ENCODE measurements at regions not wholly inside any gene's neighbourhood (a gene's known extent, or its start where the extent isn't known, plus 50 kb on each side); places are given as distances from the start of the nearest gene placed in this dataset.
"Not testable (repeated sequence)": the region's sequence is repeated elsewhere in the genome, so short reads cannot be mapped to it uniquely, and the experiment has no call there.

DNA sequence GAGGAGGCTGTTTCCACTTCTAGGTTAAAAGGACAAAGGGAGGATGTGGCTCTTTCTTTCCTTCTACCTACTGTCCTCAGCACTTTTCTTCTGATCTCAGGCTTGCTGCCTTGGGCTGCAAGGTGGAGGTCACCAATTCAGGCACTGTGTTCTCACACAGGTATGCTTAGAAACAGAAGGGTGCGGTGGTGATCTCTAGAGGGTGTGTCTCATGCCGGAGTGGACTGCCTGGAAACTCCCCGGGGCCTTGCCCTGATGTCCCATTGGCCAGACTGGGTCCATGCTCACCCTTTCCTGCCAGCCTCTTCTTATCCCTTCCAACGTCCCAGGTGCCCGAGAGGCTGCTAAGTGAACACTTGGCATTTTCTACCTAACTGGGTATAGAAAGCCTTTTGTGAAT lies 1197.6 kb downstream of the AACS start:
- DNase-seq (ENCODE audit: low spot score) = no peak

DNA sequence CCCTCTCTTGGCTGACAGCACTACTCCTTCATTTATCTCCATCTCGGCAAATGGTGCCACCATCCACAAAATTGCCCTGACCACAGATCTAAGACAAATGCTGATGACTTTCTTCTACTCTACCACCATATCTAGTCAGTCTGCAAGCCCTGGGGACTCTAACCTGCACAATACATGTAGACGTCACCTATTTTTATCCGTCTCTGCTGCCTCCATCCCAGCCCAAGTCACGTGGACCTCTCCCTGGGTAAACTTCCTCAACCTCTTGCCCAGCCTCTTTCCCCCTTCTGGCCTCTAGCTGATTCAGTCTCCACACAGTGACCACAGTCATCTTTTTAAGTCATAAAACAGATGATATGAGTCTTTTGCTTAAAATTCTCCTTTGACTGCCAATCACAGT lies 1203.0 kb downstream of the AACS start:
- DNase-seq (ENCODE audit: low spot score) = no peak

DNA sequence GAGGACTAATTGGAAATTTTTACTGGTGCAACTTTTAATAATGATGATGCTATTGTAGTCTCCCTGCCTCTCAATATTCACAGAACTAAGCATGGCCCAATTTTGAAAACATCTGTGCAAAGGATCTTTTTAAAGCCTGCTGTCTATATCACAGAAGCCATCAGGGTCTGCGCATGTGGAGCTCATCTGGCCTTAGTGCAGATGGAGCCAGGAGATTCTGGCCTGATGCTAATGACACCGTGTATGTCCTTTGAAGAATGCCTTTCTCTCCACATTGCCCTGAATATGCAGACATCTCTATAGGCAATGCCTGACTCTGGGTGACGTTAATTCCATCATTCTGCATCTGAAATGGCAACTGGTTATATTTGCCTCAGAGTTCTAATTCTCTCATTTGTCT lies 1205.9 kb downstream of the AACS start:
- no peak for DNase-seq (ENCODE audit: low spot score)

DNA sequence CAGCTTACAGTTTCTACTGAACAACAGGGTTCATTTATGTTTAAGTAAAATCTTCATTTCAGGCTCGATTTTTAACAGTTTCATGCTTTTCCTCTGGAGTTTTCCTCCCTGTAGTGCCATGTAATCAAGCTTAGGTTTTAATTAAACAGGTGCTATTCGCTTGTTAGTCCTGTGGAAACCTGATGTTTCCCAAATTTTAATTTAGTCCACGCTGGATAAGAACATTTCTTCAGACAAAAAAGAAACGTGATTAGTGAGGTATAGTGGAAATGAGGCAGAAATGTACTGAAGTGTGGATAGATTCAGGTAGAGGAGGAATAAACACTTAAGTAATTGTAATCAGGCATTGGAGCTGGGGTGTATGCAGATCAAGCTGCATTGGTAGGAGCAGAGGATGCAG lies 1217.5 kb downstream of the AACS start:
- DNase-seq (ENCODE audit: low spot score) = no peak

DNA sequence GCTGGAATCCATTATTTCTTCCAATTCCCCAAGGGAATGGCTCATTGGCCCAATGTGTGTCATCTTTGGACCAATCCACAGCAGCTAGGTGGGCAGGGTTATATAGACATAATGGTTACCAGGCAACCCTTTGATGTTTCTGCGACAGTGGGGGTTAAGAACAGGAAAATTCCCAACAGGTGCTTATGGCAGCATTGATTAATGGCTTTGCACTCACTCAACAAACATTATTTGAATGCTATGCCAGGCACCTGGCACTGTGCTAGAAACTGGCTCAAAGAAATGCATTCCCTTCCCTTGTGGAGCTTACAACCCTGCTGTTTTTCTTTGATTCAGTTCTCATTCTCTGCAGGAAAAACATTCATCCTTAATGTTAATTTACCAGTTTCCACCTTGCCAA lies 1221.0 kb downstream of the AACS start:
- no peak for DNase-seq (ENCODE audit: low spot score)

GRCh38 chr12:126290456-126290855 lies 1225.2 kb downstream of the AACS start:
- no peak for DNase-seq (ENCODE audit: low spot score)

DNA sequence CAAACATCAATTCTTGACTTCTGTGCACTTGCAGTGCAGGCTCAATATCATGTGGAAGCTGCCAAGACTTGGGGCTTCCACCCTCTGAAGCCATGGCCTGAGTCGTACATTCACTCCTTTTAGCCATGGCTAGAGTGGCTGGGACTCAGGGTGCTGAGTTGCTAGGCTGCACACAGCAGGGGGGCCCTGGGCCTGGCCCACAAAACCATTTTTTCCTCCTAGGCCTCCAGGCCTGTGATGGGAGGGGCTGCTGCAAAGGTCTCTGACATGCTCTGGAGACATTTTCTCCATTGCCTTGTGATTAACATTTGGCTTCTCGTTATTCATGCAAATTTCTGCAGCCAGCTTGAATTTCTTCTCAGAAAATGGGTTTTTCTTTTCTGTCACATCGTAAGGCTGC lies 1226.8 kb downstream of the AACS start:
- DNase-seq (ENCODE audit: low spot score) = not testable (repeated sequence)

DNA sequence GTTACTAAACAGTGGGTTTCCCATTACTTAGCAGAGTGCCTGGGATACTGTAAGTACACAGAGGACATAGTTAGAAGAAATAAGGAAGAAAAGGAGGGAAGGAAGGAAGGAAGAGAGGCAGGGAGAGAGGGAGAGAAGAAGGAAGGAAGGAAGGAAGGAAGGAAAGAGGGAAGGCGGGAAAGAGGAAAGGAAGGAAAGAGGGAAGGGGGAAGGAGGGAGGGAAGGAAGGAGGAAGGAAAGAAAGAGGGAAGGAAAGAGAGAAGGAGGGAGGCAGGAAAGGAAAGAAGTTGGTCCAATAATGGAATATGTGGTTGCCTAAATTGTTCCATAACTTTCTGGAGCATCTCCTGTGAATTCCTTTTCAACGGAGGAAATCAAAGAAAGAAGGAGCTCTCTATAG lies 1230.4 kb downstream of the AACS start:
- DNase-seq (ENCODE audit: low spot score) = no peak

DNA sequence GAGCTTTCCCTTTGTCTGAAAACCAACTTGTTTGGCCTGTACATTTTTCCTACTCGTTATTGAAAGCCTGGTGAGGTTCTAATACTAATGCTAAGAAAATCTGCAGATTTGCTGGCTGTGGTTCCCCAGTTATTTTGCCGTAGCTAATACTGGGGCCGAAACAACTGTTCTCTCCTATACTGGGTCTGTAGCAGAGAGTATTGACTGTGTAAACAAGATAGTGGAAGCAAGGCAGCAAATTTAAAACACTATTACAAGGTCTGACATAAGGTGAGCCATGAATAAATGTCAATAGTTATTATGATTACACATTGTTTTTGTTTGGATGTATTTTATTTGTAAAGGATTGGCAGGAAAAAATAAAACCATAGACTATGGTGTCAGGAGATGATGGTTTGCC lies 1244.0 kb downstream of the AACS start:
- DNase-seq (ENCODE audit: low spot score) = no peak

DNA sequence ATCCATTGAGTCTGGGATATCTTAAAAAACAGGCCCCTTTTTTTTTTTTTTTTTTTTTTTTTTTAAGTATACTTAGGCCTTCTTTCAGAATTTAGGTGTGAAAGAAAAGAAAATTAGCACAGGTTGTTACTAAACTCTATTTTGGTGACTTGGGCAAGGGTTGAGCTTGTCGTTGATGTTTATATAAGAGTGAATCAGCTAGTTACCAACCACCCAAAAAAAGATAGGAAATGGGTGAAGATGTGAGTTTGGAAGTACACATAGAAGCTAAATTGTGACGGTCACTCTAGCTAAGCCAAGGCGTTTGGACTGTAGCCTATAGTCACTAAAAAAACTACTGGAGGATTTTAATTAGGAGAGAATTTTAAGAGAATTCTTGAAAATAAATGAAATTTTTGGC lies 1247.2 kb downstream of the AACS start:
- DNase-seq (ENCODE audit: low spot score) = no peak

DNA sequence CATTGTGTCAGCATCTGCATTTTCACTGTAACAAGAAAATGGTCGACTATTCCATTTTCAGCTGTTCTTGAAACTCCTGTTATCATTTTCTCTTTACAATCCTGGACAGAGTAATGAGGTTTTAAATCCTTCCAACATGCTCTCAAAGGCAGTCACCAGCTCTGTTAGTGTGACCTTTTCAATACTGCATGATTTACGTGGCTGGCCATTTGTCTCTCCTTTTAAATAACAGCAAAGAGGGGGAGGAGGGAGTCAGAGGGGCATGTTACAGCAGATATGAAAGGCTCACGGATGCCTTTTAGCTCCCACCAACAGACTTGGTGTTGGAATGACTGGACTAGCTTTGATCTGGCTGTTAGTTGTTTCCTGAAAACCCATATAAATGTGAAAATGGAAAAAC lies 1251.2 kb downstream of the AACS start:
- DNase-seq (ENCODE audit: low spot score) = no peak

DNA sequence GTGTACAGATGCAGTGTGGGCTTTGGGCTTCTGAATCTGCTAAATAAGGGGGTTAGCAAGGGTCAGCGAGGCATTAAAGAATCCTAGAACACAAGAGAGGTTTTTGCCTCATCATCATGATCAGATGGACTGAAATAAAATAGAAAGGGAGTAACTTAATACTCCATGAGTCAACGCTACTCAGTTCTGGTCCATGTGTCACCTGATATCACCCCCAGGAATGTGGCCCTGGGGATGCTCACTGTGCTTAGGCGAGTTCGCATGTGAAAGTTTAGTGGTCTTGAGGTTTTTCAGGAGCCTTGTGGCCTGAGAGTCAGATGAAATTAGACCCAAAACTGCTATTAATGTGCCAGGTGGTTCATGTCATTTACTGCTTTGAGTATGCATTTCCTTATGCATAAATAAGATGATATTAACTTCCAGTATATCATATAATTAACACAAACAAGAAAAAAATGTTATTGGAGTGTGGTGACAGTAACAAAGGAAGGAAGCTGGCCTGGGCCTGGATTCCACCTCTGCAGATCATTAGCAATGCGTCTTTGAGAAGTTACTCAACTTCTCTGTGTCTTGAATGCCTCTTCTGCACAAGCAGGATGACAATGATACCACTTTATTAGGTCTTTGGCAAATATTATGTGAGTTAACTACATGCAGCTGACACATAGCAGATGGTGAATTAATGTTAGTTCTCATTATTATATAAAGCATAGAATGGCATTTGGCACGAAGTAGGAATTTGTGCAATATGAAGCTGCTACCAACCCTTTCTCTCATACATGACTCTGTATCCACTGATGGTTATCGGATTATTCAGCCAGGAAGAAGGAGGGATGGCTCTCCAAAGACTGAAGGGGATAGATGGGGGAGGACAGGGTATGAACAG lies 1272.6 kb downstream of the AACS start:
- DNase-seq (ENCODE audit: low spot score) = no peak

DNA sequence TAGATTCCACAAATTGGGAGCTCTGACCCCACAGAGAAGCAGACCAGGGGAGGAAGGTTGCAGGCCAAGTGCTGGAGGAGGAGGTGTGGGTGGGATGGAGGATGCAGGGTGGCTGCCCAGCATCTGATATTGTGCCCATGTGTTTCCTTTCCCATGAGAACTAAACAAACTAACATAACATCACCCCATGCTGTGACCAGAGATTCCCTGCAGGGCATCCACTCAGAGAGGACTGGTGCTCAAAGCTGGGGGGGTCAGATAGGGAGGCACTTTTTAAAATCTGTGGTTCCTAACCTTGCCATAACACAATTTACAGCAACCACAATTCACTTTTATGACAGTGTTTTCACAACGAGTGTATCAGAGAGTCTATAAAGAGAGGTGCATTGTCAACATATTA lies 1277.6 kb downstream of the AACS start:
- DNase-seq (ENCODE audit: low spot score) = no peak

- no peak for DNase-seq (ENCODE audit: low spot score)
These were observed 1278.1 kb downstream of the AACS start for GRCh38 chr12:126343321-126343720.

GRCh38 chr12:126346087-126346486 lies 1280.9 kb downstream of the AACS start:
- DNase-seq (ENCODE audit: low spot score) = no peak

DNA sequence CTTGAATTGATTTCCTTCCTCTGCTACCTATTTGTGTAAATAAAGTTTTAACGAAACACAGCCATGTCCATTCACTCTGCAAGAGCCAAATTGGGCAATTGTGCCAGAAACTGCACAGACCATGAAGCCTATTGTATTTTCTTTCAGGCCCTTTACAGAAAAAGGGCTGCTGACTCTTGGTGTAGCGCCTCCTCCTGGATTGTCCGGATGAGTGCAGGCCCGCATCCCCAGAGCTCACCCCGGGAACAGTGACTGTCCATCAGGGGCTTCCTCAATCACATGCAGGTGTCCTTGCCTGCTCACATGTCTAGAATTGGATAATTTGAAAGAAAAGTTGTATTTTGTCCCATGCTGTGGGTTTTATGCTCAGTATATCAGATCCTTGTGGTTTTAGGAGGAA lies 1282.2 kb downstream of the AACS start:
- no peak for DNase-seq (ENCODE audit: low spot score)

DNA sequence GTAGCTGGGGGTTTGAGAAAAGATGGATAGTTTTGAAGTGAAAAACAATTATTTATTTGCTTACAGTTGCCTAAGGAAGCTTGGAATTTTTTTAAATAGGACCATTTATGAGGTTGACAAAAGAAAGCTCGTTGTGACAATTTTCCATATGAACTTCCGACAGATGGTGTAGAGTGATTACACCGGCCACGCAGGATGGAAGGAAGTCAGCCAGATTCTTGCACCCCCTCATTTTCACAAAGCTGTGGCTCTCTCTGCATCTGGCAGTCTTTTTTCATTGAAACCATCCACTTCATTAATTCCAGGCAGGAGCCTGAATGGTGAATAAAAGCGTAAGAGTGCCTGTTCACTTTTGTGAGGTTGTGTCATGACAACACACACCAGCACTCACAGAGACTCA lies 1284.1 kb downstream of the AACS start:
- DNase-seq (ENCODE audit: low spot score) = no peak

DNA sequence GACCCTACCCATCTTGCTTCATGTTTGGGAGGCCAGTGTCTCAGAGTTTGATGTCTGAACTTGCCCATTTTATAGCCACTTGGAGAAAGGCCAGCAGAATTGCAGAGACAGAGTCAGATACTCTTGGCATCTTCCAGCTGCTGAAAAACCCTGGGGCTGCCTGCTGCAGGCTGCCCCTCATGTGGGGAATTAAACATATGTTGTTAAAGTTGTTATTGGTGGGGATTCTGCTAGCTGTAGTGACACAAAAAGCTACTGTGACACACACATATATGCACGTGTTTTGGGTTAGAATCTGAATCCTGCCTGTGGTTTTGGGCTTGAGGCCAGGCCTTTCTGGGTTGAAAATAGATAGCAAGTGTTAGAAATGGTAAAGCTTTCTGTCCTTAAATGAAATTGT lies 1288.4 kb downstream of the AACS start:
- no peak for DNase-seq (ENCODE audit: low spot score)

GRCh38 chr12:126354633-126355032 lies 1289.4 kb downstream of the AACS start:
- no peak for DNase-seq (ENCODE audit: low spot score)

GRCh38 chr12:126355346-126355745 lies 1290.1 kb downstream of the AACS start:
- no peak for DNase-seq (ENCODE audit: low spot score)

DNA sequence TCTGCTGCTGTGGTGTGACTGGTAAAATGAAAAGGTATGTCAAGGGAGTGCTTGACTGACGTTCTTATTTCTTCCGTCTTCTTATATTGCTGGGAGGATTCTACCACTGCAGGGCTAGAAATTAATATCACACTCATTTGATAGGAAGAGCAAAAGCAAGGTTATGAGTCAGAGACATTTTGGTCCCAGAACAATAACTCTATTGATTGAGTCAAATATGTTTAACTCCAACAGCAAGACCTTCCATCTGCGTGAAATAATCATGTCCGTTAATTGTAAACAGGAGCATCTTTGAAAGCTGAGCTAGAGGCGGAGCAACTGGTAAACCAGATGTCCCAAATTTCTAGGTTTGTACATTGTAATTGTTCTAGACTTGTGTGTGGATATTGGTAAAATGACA lies 1293.6 kb downstream of the AACS start:
- no peak for DNase-seq (ENCODE audit: low spot score)

DNA sequence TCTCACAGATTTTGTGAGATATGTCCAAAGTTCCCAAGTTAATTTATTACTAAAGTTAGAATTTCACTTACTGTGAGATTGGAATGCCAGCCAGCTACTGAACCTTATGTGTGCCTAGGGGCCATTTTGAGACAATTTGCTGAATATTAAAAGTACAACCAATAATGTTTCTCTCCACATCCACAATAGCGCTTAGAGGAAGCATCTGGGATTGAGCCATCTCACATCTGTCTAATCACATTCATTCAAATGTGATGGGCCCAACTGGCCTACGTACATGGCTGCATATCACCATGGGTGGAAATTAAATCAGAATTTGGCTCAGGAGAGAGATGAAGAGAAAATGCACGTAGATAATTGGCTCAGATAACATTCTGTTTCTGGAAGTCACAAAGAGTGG lies 1294.0 kb downstream of the AACS start:
- no peak for DNase-seq (ENCODE audit: low spot score)

DNA sequence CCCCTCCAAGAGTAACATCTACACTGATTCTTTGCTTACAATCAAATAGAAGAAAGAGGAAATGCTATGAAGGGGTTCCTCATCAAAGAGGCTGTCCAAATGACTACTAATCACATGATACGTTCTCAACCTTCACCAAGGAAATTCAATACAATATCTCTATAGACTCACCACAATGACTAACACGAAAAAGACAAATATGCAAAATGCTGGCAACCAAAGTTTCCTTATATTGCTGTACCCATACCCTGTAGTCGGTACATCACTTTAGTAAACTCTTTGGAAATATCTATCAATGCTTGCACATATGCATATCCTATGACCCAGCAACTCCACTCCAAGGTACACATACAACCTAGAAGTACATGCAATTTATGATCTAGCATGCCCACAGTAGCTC lies 1296.6 kb downstream of the AACS start:
- DNase-seq (ENCODE audit: low spot score) = no peak

- DNase-seq (ENCODE audit: low spot score) = no peak
These were observed 1297.3 kb downstream of the AACS start for GRCh38 chr12:126362493-126362892.
